SK-N-SH (cell line): ENCODE measurements at regions not wholly inside any gene's neighbourhood (a gene's known extent, or its start where the extent isn't known, plus 50 kb on each side); places are given as distances from the start of the nearest gene placed in this dataset.

Experiments
- CTCF ChIA-PET: fragments of 300-600, 350-600 bp; formaldehyde crosslinking; extraction: SDS; loops from one replicate; lab custom pipeline; 2021; lab: Yijun Ruan, JAX
- POLR2A ChIA-PET: fragments of 350-600 bp; sonication (Branson Sonifier 250); formaldehyde crosslinking; extraction: SDS; loops from one replicate; lab custom pipeline; 2020; ENCODE audit warnings: antibody characterized with exemption, inconsistent platforms; lab: Yijun Ruan, JAX
- DNase-seq: peaks from one replicate; pipeline ENCODE4 v3.0.0; 2012
- H2AFZ ChIP-seq: fragments of 200-600 bp; sonication (generic); 2 replicates; pipeline ENCODE4 v1.8.1; 2016; ENCODE audit warnings: antibody characterized with exemption, mild to moderate bottlenecking, low read depth
- H3F3A ChIP-seq: fragments of 200-600 bp; sonication (generic); replicated peaks from 2 replicates; pipeline ENCODE3; 2016; ENCODE audit warnings: antibody characterized with exemption, mild to moderate bottlenecking; ENCODE audit not compliant: insufficient read depth
- H3K27ac ChIP-seq, 2 experiments: fragments of 200-500 bp in 1 of 2; fragments of 200-600 bp in 1 of 2; sonication (Bioruptor generic) in 1 of 2; sonication (generic), shearing (Covaris generic) in 1 of 2; 2 replicates each; pipeline versions ENCODE4 v1.5.1 to v1.6.1; 2014 to 2016; ENCODE audit warnings: low read depth in 2 of 2, inconsistent platforms in 1 of 2, low read length in 1 of 2, mild to moderate bottlenecking in 1 of 2, mixed read lengths in 1 of 2
- H3K27me3 ChIP-seq: fragments of 200-600 bp; sonication (generic), shearing (Covaris generic); 2 replicates; pipeline ENCODE4 v1.6.1; 2016; ENCODE audit warnings: mixed run types; ENCODE audit not compliant: insufficient read depth
- H3K36me3 ChIP-seq, 2 experiments: fragments of 200-500 bp in 1 of 2; fragments of 200-600 bp in 1 of 2; sonication (Bioruptor generic) in 1 of 2; sonication (generic) in 1 of 2; replicated peaks in 1 of 2; 2 replicates each; pipeline versions ENCODE3 to v1.5.1; 2014 to 2016; ENCODE audit warnings: low read length in 1 of 2, mild to moderate bottlenecking in 1 of 2; ENCODE audit not compliant: insufficient read depth in 2 of 2, control insufficient read depth in 1 of 2
- H3K4me1 ChIP-seq, 2 experiments: fragments of 200-500 bp in 1 of 2; fragments of 200-600 bp in 1 of 2; sonication (Bioruptor generic) in 1 of 2; sonication (generic), shearing (Covaris generic) in 1 of 2; 2 replicates each; pipeline versions ENCODE4 v1.5.1 to v1.6.1; 2014 to 2016; ENCODE audit warnings: low read depth in 1 of 2, low read length in 1 of 2, mixed run types in 1 of 2; ENCODE audit not compliant: insufficient read depth in 2 of 2, control insufficient read depth in 1 of 2
- H3K4me2 ChIP-seq: fragments of 200-600 bp; sonication (generic), shearing (Covaris generic); 2 replicates; pipeline ENCODE4 v1.6.1; 2017; ENCODE audit warnings: mixed run types
- H3K4me3 ChIP-seq, 2 experiments: fragments of 200-500 bp in 1 of 2; fragments of 200-600 bp in 1 of 2; sonication (Bioruptor generic) in 1 of 2; sonication (generic), shearing (Covaris generic) in 1 of 2; 2 replicates each; pipeline versions ENCODE4 v1.5.1 to v1.8.1; 2014 to 2016; ENCODE audit warnings: low read depth in 2 of 2, inconsistent platforms in 1 of 2, low read length in 1 of 2, mild to moderate bottlenecking in 1 of 2, mixed read lengths in 1 of 2, moderate library complexity in 1 of 2
- H3K79me2 ChIP-seq: fragments of 200-600 bp; sonication (generic); 2 replicates; pipeline ENCODE4 v1.8.1; 2017; ENCODE audit warnings: mild to moderate bottlenecking; ENCODE audit not compliant: insufficient read depth
- H3K9ac ChIP-seq: fragments of 200-600 bp; sonication (generic); 2 replicates; pipeline ENCODE4 v1.6.1; 2017; ENCODE audit warnings: mixed run types
- H3K9me2 ChIP-seq: fragments of 200-600 bp; sonication (generic); 2 replicates; pipeline ENCODE4 v1.6.1; 2017; ENCODE audit warnings: mixed run types
- H3K9me3 ChIP-seq: fragments of 200-600 bp; sonication (generic); 2 replicates; pipeline ENCODE4 v1.6.1; 2017; ENCODE audit warnings: mixed run types, mild to moderate bottlenecking, moderate library complexity
- H4K20me1 ChIP-seq: fragments of 200-600 bp; sonication (generic); 2 replicates; pipeline ENCODE4 v1.6.1; 2017; ENCODE audit warnings: mild to moderate bottlenecking, mixed run types; ENCODE audit not compliant: insufficient read depth
- CHD2 ChIP-seq: fragments of 150-350 bp; IDR thresholded peaks from 2 replicates; pipeline ENCODE4 v1.6.1; 2018; ENCODE audit warnings: low read length; ENCODE audit not compliant: partially characterized antibody
- ELF1 ChIP-seq: IDR thresholded peaks from 2 replicates; pipeline ENCODE4 v1.4.0; 2012
- EZH2phosphoT487 ChIP-seq: fragments of 200-600 bp; sonication (generic); IDR thresholded peaks from 2 replicates; pipeline ENCODE4 v1.6.1; 2017; ENCODE audit warnings: low read depth, mixed run types, mild to moderate bottlenecking, antibody characterized with exemption, moderate library complexity, borderline replicate concordance
- FOXJ3 ChIP-seq: sonication (generic); formaldehyde crosslinking; IDR thresholded peaks from 2 replicates; pipeline ENCODE4 v1.5.1; 2020; ENCODE audit warnings: mild to moderate bottlenecking, missing genetic modification reagents
- FOXM1 ChIP-seq: IDR thresholded peaks from 2 replicates; pipeline ENCODE4 v1.4.0; 2012; ENCODE audit warnings: low read depth, mild to moderate bottlenecking
- IRF3 ChIP-seq: fragments of 150-350 bp; IDR thresholded peaks from 2 replicates; pipeline ENCODE4 v1.6.1; 2016; ENCODE audit warnings: mild to moderate bottlenecking, low read depth, low read length
- JUND ChIP-seq: IDR thresholded peaks from 2 replicates; pipeline ENCODE4 v1.4.0; 2012
- MAX ChIP-seq: IDR thresholded peaks from 2 replicates; pipeline ENCODE4 v1.4.0; 2012; ENCODE audit warnings: low read depth
- MEF2A ChIP-seq: IDR thresholded peaks from 2 replicates; pipeline ENCODE4 v1.4.0; 2012; ENCODE audit warnings: low read depth, borderline replicate concordance
- MXI1 ChIP-seq: IDR thresholded peaks from 2 replicates; pipeline ENCODE4 v1.6.1; 2012; ENCODE audit warnings: mild to moderate bottlenecking, low read depth, low read length, improper control_type of control experiment
- NFIC ChIP-seq: IDR thresholded peaks from 2 replicates; pipeline ENCODE4 v1.4.0; 2012; ENCODE audit warnings: borderline replicate concordance
- NRF1 ChIP-seq: IDR thresholded peaks from 2 replicates; pipeline ENCODE4 v1.6.1; 2012; ENCODE audit warnings: low read depth, mild to moderate bottlenecking, low read length
- RCOR1 ChIP-seq: fragments of 150-350 bp; IDR thresholded peaks from 2 replicates; pipeline ENCODE4 v1.6.1; 2017; ENCODE audit warnings: antibody characterized with exemption, low read length
- RXRA ChIP-seq: IDR thresholded peaks from 2 replicates; pipeline ENCODE4 v1.4.0; 2012; ENCODE audit warnings: low read depth, mild to moderate bottlenecking, borderline replicate concordance
- SIN3A ChIP-seq: IDR thresholded peaks from 2 replicates; pipeline ENCODE4 v1.6.1; 2012; ENCODE audit warnings: low read depth, mild to moderate bottlenecking, low read length, moderate library complexity, borderline replicate concordance
- SMC3 ChIP-seq: IDR thresholded peaks from 2 replicates; pipeline ENCODE4 v1.6.1; 2012; ENCODE audit warnings: low read depth, low read length, improper control_type of control experiment
- TAF1 ChIP-seq: IDR thresholded peaks from 2 replicates; pipeline ENCODE4 v1.6.1; 2012; ENCODE audit warnings: low read depth, mild to moderate bottlenecking, low read length, moderate library complexity, borderline replicate concordance
- WGBS: methylation state at CpG from one replicate; pipeline ENCODE4 v1.1.6; 2017; ENCODE audit warnings: low lambda C conversion rate; 5-methylcytosine and 5-hydroxymethylcytosine counted together
- TF ChIP-seq, protein P1 (sequence below): IDR thresholded peaks from 2 replicates; pipeline ENCODE4 v1.6.1; 2012; ENCODE audit warnings: mild to moderate bottlenecking, low read depth, low read length, moderate library complexity
- TF ChIP-seq, protein P2 (sequence below): fragments of 200-600 bp; sonication (generic); IDR thresholded peaks from 2 replicates; pipeline ENCODE4 v1.6.1; 2017; ENCODE audit warnings: antibody characterized with exemption, mild to moderate bottlenecking, moderate library complexity
- TF ChIP-seq, protein P3 (sequence below): IDR thresholded peaks from 2 replicates; pipeline ENCODE4; 2012

DNA sequence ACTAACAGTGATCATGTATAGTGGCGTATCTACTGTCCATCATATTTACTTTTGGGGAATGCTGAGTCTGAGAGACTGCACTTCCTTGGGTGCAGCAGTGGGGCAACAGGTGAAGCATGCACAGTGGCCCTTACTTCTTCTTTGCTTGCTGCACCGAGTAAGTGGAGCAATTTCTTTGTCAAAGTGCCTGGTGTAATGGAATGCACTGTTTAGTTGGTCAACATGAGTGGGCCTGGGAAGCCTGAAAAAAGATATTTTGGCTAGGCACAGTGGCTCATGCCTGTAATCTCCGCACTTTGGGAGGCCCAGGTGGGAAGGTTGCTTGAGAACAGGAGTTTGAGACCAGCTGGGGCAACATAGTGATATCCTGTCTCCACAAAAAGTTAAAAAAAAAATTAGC is 94.9 kb downstream of the OLFM4 start:
- Histone ChIP-seq H3K4me2 (no peak overlapping the region), H3K79me2 (no peaks in the 10 kb centered on the region)
- 48% methylated on average over 3 of the region's 3 CpGs for WGBS

DNA sequence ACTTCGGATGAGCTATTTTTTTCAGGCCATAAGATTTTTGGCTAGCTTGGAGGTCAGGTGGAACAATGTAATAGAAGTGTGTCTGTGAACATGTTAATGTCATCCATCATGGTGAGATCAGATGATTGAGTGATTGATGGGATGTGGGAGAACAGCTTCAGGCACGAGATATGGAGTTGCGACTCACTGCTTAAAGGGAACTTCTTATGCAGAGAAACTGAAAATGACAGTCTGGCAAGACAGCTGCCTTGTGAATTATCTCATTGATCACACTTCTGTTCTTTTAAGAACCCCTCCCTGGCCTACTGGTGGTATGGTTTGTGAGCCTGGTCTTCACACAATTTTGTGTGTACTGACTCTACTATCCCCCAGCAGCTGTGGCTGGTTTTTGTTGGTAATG is 96.0 kb downstream of the OLFM4 start:
- WGBS, result 73% methylated on average over 3 of the region's 3 CpGs
- no peak overlapping the region for H3K27ac ChIP-seq
- no peak overlapping the region for H3K9ac ChIP-seq
- POLR2A ChIA-PET, result no interaction called here
- no peak overlapping the region for H2AFZ ChIP-seq
- no peaks in the 10 kb centered on the region for H3K36me3 ChIP-seq
- no peaks in the 10 kb centered on the region for H3K9me2 ChIP-seq
- H4K20me1 ChIP-seq, result no peaks in the 10 kb centered on the region
- CTCF ChIA-PET, result interaction anchor here (1.2 to 1.8 kb wide), 2 partner anchors 23 to 27 kb away, joined by 3 to 5 read pairs; no protein-coding TSS in a partner anchor
- H3K4me2 ChIP-seq, result no peak overlapping the region
- H3K9me3 ChIP-seq, result no peaks in the 10 kb centered on the region
- no peaks in the 10 kb centered on the region for H3K79me2 ChIP-seq
- no peak for DNase-seq
- no peaks in the 10 kb centered on the region for H3F3A ChIP-seq
- H3K4me1 ChIP-seq, result peaks cover 0 to 2% of the 10 kb centered on the region in 2 experiments; a peak in 1 of 4 replicates
- no peaks in the 10 kb centered on the region for H3K27me3 ChIP-seq
- H3K4me3 ChIP-seq, result no peak overlapping the region
- TF ChIP-seq MAX (no peak), RXRA (no peak), MXI1 (no peak), EZH2phosphoT487 (no peak), FOXM1 (no peak), NFIC (no peak), NRF1 (no peak), RCOR1 (no peak), TAF1 (no peak), MEF2A (no peak)
- TF ChIP-seq, protein P1, sequence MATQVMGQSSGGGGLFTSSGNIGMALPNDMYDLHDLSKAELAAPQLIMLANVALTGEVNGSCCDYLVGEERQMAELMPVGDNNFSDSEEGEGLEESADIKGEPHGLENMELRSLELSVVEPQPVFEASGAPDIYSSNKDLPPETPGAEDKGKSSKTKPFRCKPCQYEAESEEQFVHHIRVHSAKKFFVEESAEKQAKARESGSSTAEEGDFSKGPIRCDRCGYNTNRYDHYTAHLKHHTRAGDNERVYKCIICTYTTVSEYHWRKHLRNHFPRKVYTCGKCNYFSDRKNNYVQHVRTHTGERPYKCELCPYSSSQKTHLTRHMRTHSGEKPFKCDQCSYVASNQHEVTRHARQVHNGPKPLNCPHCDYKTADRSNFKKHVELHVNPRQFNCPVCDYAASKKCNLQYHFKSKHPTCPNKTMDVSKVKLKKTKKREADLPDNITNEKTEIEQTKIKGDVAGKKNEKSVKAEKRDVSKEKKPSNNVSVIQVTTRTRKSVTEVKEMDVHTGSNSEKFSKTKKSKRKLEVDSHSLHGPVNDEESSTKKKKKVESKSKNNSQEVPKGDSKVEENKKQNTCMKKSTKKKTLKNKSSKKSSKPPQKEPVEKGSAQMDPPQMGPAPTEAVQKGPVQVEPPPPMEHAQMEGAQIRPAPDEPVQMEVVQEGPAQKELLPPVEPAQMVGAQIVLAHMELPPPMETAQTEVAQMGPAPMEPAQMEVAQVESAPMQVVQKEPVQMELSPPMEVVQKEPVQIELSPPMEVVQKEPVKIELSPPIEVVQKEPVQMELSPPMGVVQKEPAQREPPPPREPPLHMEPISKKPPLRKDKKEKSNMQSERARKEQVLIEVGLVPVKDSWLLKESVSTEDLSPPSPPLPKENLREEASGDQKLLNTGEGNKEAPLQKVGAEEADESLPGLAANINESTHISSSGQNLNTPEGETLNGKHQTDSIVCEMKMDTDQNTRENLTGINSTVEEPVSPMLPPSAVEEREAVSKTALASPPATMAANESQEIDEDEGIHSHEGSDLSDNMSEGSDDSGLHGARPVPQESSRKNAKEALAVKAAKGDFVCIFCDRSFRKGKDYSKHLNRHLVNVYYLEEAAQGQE, result no peak

More for the DNA sequence above, 94.9 kb downstream of the OLFM4 start:
- ChIA-PET POLR2A (no interaction called here), CTCF (interaction anchor here (1.2 kb wide), 1 partner anchor 24 kb away, joined by 3 read pairs; no protein-coding TSS in a partner anchor)
- H4K20me1 ChIP-seq, result no peaks in the 10 kb centered on the region
- no peaks in the 10 kb centered on the region for H3F3A ChIP-seq
- no peaks in the 10 kb centered on the region for H3K9me2 ChIP-seq
- DNase-seq, result no peak
- no peak overlapping the region for H2AFZ ChIP-seq
- H3K27ac ChIP-seq, result no peak overlapping the region
- no peaks in the 10 kb centered on the region for H3K36me3 ChIP-seq
- no peak overlapping the region for H3K4me3 ChIP-seq
- TF ChIP-seq CHD2 (no peak), SMC3 (no peak), JUND (no peak), IRF3 (no peak), ELF1 (no peak), SIN3A (no peak), FOXJ3 (CRISPR knock-in tag) (no peak)
- TF ChIP-seq, protein P2, sequence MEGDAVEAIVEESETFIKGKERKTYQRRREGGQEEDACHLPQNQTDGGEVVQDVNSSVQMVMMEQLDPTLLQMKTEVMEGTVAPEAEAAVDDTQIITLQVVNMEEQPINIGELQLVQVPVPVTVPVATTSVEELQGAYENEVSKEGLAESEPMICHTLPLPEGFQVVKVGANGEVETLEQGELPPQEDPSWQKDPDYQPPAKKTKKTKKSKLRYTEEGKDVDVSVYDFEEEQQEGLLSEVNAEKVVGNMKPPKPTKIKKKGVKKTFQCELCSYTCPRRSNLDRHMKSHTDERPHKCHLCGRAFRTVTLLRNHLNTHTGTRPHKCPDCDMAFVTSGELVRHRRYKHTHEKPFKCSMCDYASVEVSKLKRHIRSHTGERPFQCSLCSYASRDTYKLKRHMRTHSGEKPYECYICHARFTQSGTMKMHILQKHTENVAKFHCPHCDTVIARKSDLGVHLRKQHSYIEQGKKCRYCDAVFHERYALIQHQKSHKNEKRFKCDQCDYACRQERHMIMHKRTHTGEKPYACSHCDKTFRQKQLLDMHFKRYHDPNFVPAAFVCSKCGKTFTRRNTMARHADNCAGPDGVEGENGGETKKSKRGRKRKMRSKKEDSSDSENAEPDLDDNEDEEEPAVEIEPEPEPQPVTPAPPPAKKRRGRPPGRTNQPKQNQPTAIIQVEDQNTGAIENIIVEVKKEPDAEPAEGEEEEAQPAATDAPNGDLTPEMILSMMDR, result no peak
- TF ChIP-seq, protein P3, sequence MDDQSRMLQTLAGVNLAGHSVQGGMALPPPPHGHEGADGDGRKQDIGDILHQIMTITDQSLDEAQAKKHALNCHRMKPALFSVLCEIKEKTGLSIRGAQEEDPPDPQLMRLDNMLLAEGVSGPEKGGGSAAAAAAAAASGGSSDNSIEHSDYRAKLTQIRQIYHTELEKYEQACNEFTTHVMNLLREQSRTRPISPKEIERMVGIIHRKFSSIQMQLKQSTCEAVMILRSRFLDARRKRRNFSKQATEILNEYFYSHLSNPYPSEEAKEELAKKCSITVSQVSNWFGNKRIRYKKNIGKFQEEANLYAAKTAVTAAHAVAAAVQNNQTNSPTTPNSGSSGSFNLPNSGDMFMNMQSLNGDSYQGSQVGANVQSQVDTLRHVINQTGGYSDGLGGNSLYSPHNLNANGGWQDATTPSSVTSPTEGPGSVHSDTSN, result no peak
- TF ChIP-seq, all 33 proteins: peak for 0
- Histone ChIP-seq H3K9me3 (no peaks in the 10 kb centered on the region), H3K9ac (no peak overlapping the region), H3K27me3 (no peaks in the 10 kb centered on the region), H3K4me1 (peaks cover 0 to 2% of the 10 kb centered on the region in 2 experiments; a peak in 1 of 4 replicates)
